ENCODE measurements at regions not wholly inside any gene's neighbourhood (a gene's known extent, or its start where the extent isn't known, plus 50 kb on each side); places are given as distances from the start of the nearest gene placed in this dataset.

DNA sequence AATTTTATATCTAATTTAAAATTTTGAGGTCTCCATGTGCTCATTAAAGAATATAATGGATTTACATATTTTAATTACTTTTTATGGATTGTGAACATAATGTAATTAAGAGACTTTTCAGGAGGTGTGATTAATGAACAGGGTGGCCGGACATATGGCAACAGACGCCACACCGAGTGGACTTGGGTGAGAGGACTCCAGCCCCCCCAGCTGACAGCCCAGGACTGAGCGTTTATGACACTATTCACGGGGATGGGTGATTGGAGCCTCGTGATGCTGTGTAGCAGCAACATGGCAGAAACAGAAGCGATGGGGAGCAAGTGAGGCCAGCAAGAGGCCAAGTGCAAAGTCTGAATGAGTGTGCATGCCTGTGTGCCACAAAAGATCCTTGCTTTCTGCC, 1176.9 kb downstream of the TYW1 start:
- Histone ChIP-seq H3K9ac (ENCODE audit: low read length) (no peak overlapping the region), H4K20me1 (ENCODE audit: insufficient read depth, low read length) (no peaks in the 10 kb centered on the region), H2AFZ (ENCODE audit: low read depth, low read length) (no peak overlapping the region), H3K4me1 (ENCODE audit: low read length) (no peaks in the 10 kb centered on the region), H3K9me3 (ENCODE audit: insufficient read depth, low read length) (no peaks in the 10 kb centered on the region), H3K4me2 (ENCODE audit: low read length) (no peak overlapping the region), H3K4me3 (ENCODE audit: low read length) (no peak overlapping the region), H3K27ac (ENCODE audit: low read length) (no peak overlapping the region), H3K79me2 (ENCODE audit: low read length) (no peaks in the 10 kb centered on the region), H3K27me3 (ENCODE audit: low read depth, low read length) (no peaks in the 10 kb centered on the region), H3K36me3 (replicated peaks; ENCODE audit: low read depth, low read length) (no peaks in the 10 kb centered on the region)
- TF ChIP-seq, protein P1, sequence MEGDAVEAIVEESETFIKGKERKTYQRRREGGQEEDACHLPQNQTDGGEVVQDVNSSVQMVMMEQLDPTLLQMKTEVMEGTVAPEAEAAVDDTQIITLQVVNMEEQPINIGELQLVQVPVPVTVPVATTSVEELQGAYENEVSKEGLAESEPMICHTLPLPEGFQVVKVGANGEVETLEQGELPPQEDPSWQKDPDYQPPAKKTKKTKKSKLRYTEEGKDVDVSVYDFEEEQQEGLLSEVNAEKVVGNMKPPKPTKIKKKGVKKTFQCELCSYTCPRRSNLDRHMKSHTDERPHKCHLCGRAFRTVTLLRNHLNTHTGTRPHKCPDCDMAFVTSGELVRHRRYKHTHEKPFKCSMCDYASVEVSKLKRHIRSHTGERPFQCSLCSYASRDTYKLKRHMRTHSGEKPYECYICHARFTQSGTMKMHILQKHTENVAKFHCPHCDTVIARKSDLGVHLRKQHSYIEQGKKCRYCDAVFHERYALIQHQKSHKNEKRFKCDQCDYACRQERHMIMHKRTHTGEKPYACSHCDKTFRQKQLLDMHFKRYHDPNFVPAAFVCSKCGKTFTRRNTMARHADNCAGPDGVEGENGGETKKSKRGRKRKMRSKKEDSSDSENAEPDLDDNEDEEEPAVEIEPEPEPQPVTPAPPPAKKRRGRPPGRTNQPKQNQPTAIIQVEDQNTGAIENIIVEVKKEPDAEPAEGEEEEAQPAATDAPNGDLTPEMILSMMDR (IDR thresholded peaks at IDR 0.05; ENCODE audit: low read depth, low read length) = no peak

DNA sequence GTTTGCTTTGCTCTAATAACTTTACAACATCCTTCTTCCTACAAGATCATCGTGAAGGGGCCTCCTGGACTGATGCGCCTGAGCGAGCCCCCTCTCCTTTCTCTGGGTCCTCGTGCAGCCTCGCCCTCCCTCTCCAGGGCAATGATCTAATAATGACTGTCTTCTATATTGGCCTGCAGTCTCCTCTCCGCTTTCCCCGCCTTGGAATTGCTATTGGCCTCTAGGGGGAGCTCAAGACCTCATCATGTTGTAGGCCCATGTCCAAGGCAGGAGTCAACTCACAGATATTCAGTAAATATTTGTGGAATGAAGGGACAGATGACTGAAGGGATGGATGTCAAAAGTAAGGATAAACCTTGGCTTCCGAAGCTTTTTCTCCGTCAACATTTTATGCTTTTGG, 1180.3 kb downstream of the TYW1 start:
- Histone ChIP-seq H3K36me3 (replicated peaks; ENCODE audit: low read depth, low read length) (no peaks in the 10 kb centered on the region), H3K4me3 (ENCODE audit: low read length) (no peak overlapping the region), H3K27ac (ENCODE audit: low read length) (no peak overlapping the region), H3K27me3 (ENCODE audit: low read depth, low read length) (no peaks in the 10 kb centered on the region), H3K9me3 (ENCODE audit: insufficient read depth, low read length) (no peaks in the 10 kb centered on the region), H4K20me1 (ENCODE audit: insufficient read depth, low read length) (no peaks in the 10 kb centered on the region), H3K9ac (ENCODE audit: low read length) (no peak overlapping the region), H3K4me1 (ENCODE audit: low read length) (no peaks in the 10 kb centered on the region), H2AFZ (ENCODE audit: low read depth, low read length) (no peak overlapping the region), H3K4me2 (ENCODE audit: low read length) (no peak overlapping the region), H3K79me2 (ENCODE audit: low read length) (no peaks in the 10 kb centered on the region)
- TF ChIP-seq, protein P1 (IDR thresholded peaks at IDR 0.05; ENCODE audit: low read depth, low read length) = peak; percentile 48
- TF ChIP-seq EZH2phosphoT487 (IDR thresholded peaks at IDR 0.05; ENCODE audit: low read depth) = no peak

DNA sequence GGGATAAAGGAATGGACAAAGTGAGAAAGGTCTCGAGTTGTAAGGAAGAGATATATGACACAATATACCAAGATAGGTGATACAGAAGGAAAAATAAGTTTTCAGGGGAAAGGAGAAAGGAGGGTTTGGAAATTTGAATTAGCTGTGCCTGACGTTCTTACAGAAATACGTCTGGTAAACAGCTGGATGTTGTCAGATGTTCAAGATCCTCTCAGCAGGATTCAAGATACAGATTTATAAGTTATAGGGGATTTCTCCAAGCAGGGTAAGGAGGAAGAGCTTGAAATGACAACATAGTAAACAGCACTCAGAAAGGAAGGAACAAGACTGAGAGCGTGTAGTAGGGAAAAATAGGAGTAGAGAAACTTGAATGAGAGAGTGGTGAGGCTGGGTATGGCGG, 1184.1 kb downstream of the TYW1 start:
- H3K4me2 ChIP-seq (ENCODE audit: low read length) = no peak overlapping the region

DNA sequence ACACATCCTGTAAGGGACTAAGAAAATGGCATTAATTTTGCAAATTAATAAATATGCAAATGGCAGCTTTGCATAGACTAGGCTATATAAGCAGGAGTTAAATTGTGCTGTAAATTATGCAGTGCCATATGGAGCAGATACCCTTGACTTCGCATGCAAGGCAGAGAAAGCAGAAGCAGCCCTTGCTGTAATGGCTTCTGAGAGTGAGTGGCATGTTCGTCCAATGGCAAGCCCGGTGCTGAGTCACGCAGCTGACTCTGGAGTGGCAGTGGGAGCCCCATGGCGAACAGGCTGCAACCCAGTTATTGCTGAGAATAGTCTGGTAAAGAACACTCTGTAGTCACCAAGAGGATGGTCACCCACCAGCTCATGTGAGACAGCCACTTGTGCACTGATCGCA, 1186.5 kb downstream of the TYW1 start:
- Histone ChIP-seq H3K9me3 (ENCODE audit: insufficient read depth, low read length) (no peaks in the 10 kb centered on the region), H3K4me1 (ENCODE audit: low read length) (no peaks in the 10 kb centered on the region), H2AFZ (ENCODE audit: low read depth, low read length) (no peak overlapping the region), H3K27me3 (ENCODE audit: low read depth, low read length) (no peaks in the 10 kb centered on the region), H3K4me3 (ENCODE audit: low read length) (no peak overlapping the region), H3K79me2 (ENCODE audit: low read length) (no peaks in the 10 kb centered on the region), H3K36me3 (replicated peaks; ENCODE audit: low read depth, low read length) (no peaks in the 10 kb centered on the region), H3K9ac (ENCODE audit: low read length) (no peak overlapping the region), H3K4me2 (ENCODE audit: low read length) (no peak overlapping the region), H3K27ac (ENCODE audit: low read length) (no peak overlapping the region), H4K20me1 (ENCODE audit: insufficient read depth, low read length) (no peaks in the 10 kb centered on the region)
- no peak for TF ChIP-seq EZH2phosphoT487 (IDR thresholded peaks at IDR 0.05; ENCODE audit: low read depth)
- TF ChIP-seq, protein P1 (IDR thresholded peaks at IDR 0.05; ENCODE audit: low read depth, low read length) = no peak

More for the DNA sequence above, 1184.1 kb downstream of the TYW1 start:
- H3K79me2 ChIP-seq (ENCODE audit: low read length) = no peaks in the 10 kb centered on the region
- TF ChIP-seq, protein P1 (IDR thresholded peaks at IDR 0.05; ENCODE audit: low read depth, low read length) = no peak
- TF ChIP-seq EZH2phosphoT487 (IDR thresholded peaks at IDR 0.05; ENCODE audit: low read depth) = no peak
- H2AFZ ChIP-seq (ENCODE audit: low read depth, low read length) = no peak overlapping the region
- H3K36me3 ChIP-seq (replicated peaks; ENCODE audit: low read depth, low read length) = no peaks in the 10 kb centered on the region
- H3K27me3 ChIP-seq (ENCODE audit: low read depth, low read length) = no peaks in the 10 kb centered on the region
- no peak overlapping the region for H3K9ac ChIP-seq (ENCODE audit: low read length)
- H4K20me1 ChIP-seq (ENCODE audit: insufficient read depth, low read length) = no peaks in the 10 kb centered on the region
- no peak overlapping the region for H3K4me3 ChIP-seq (ENCODE audit: low read length)
- no peaks in the 10 kb centered on the region for H3K9me3 ChIP-seq (ENCODE audit: insufficient read depth, low read length)
- H3K27ac ChIP-seq (ENCODE audit: low read length) = no peak overlapping the region
- H3K4me1 ChIP-seq (ENCODE audit: low read length) = no peaks in the 10 kb centered on the region

All from OCI-LY3 (cell line).